ENCODE measurements at regions not wholly inside any gene's neighbourhood (a gene's known extent, or its start where the extent isn't known, plus 50 kb on each side); places are given as distances from the start of the nearest gene placed in this dataset.

GRCh38 chr16:52089476-52089875 lies 457.5 kb downstream of the TOX3 start:
- Histone ChIP-seq H3K27ac (ENCODE audit: low read depth) (no peak overlapping the region), H3K79me2 (replicated peaks; ENCODE audit: insufficient read depth) (no peaks in the 10 kb centered on the region), H3K9me2 (ENCODE audit: insufficient read depth) (0 out of 2 replicates have a peak, but pooled peaks cover 8% of the 10 kb centered on the region), H3F3A (replicated peaks; ENCODE audit: low read depth) (no peaks in the 10 kb centered on the region), H3K4me2 (no peak overlapping the region), H3K27me3 (ENCODE audit: insufficient read depth) (no peaks in the 10 kb centered on the region), H4K20me1 (replicated peaks; ENCODE audit: insufficient read depth) (no peaks in the 10 kb centered on the region), H3K36me3 (ENCODE audit: insufficient read depth) (no peaks in the 10 kb centered on the region), H3K4me3 (no peak overlapping the region), H2AFZ (no peak overlapping the region), H3K4me1 (ENCODE audit: insufficient read depth) (no peaks in the 10 kb centered on the region)
- Mint-ChIP-seq H3K9me3 (no peaks in the 10 kb centered on the region), H3K4me3 (no peak overlapping the region), H3K27ac (no peak overlapping the region), H3K36me3 (ENCODE audit: low read depth) (no peaks in the 10 kb centered on the region), H3K27me3 (ENCODE audit: insufficient read depth, low read depth, poor library complexity) (peaks cover 2% of the 10 kb centered on the region), H3K4me1 (no peaks in the 10 kb centered on the region; the same call in 2 of the 3 replicates)
- no peak for DNase-seq (ENCODE audit: low spot score)
- no peak for ATAC-seq
- no peak for TF ChIP-seq JUNB (IDR thresholded peaks at IDR 0.05; ENCODE audit: unreplicated experiment)
- no peak for TF ChIP-seq POLR2AphosphoS5 (IDR thresholded peaks at IDR 0.05; ENCODE audit: low read depth)
- TF ChIP-seq CTCF (conservative IDR thresholded peaks at IDR 0.05; ENCODE audit: low read depth in 2 of 2): no peak
- no peak for TF ChIP-seq ZNF114 (CRISPR knock-in tag; IDR thresholded peaks at IDR 0.05)
- no peak for TF ChIP-seq EZH2phosphoT487 (IDR thresholded peaks at IDR 0.05; ENCODE audit: unreplicated experiment)
- TF ChIP-seq CREB1 (CRISPR knock-in tag; IDR thresholded peaks at IDR 0.05; ENCODE audit: low read depth): no peak
- no peak for TF ChIP-seq ZNF331 (CRISPR knock-in tag; IDR thresholded peaks at IDR 0.05; ENCODE audit: low read depth)
- TF ChIP-seq ZNF462 (CRISPR knock-in tag; IDR thresholded peaks at IDR 0.05): no peak
- no peak for TF ChIP-seq REST (IDR thresholded peaks at IDR 0.05; ENCODE audit: unreplicated experiment)
- no peak for TF ChIP-seq NANOG (IDR thresholded peaks at IDR 0.05; ENCODE audit: borderline replicate concordance)
- no peak for TF ChIP-seq EZH2 (IDR thresholded peaks at IDR 0.05; ENCODE audit: low read depth, unreplicated experiment)
- TF ChIP-seq ETS1 (IDR thresholded peaks at IDR 0.05): no peak
- TF ChIP-seq STAT1 (IDR thresholded peaks at IDR 0.05; ENCODE audit: unreplicated experiment): no peak
